HG02759 (cell line): ENCODE measurements at regions not wholly inside any gene's neighbourhood (a gene's known extent, or its start where the extent isn't known, plus 50 kb on each side); places are given as distances from the start of the nearest gene placed in this dataset.
"Not testable (repeated sequence)": the region's sequence is repeated elsewhere in the genome, so short reads cannot be mapped to it uniquely, and the experiment has no call there.

Experiments used
- ATAC-seq: cut with Tn5 transposase; IDR thresholded peaks from one replicate; pipeline ENCODE4 v1.9.1; 2021; ENCODE audit warnings: mild to moderate bottlenecking, moderate library complexity; ENCODE audit not compliant: unreplicated experiment

GRCh38 chr3:106071306-106071705 lies 202.5 kb upstream of the CBLB start:
- ATAC-seq: no peak

GRCh38 chr3:106072596-106072995 lies 203.8 kb upstream of the CBLB start:
- ATAC-seq: not testable (repeated sequence)

- ATAC-seq: not testable (repeated sequence)
Observed at GRCh38 chr3:106073806-106074205, 205.0 kb upstream of the CBLB start.

GRCh38 chr3:106075731-106076130 lies 206.9 kb upstream of the CBLB start:
- not testable (repeated sequence) for ATAC-seq

- ATAC-seq: no peak
Observed at GRCh38 chr3:106078635-106079034, 209.8 kb upstream of the CBLB start.

GRCh38 chr3:106082616-106083015 lies 213.8 kb upstream of the CBLB start:
- no peak for ATAC-seq

GRCh38 chr3:106083207-106083606 lies 214.4 kb upstream of the CBLB start:
- no peak for ATAC-seq

- no peak for ATAC-seq
Observed at GRCh38 chr3:106083854-106084253, 215.0 kb upstream of the CBLB start.

- no peak for ATAC-seq
Observed at GRCh38 chr3:106086038-106086437, 217.2 kb upstream of the CBLB start.

GRCh38 chr3:106086636-106087035 lies 217.8 kb upstream of the CBLB start:
- no peak for ATAC-seq

- no peak for ATAC-seq
Observed at GRCh38 chr3:106088304-106088703, 219.5 kb upstream of the CBLB start.

- no peak for ATAC-seq
Observed at GRCh38 chr3:106088899-106089298, 220.1 kb upstream of the CBLB start.

- ATAC-seq: no peak
Observed at GRCh38 chr3:106089806-106090205, 221.0 kb upstream of the CBLB start.

- no peak for ATAC-seq
Observed at GRCh38 chr3:106092792-106093191, 224.0 kb upstream of the CBLB start.

- no peak for ATAC-seq
Observed at GRCh38 chr3:106093616-106094015, 224.8 kb upstream of the CBLB start.

- ATAC-seq: no peak
Observed at GRCh38 chr3:106097817-106098435, 229.1 kb upstream of the CBLB start.

- ATAC-seq: no peak
Observed at GRCh38 chr3:106103383-106103782, 234.6 kb upstream of the CBLB start.

GRCh38 chr3:106104078-106104477 lies 235.3 kb upstream of the CBLB start:
- ATAC-seq: no peak

GRCh38 chr3:106108925-106109324 lies 240.1 kb upstream of the CBLB start:
- no peak for ATAC-seq

GRCh38 chr3:106112561-106112960 lies 243.7 kb upstream of the CBLB start:
- ATAC-seq: not testable (repeated sequence)

- ATAC-seq: no peak
Observed at GRCh38 chr3:106113747-106114146, 244.9 kb upstream of the CBLB start.

- no peak for ATAC-seq
Observed at GRCh38 chr3:106114220-106114619, 245.4 kb upstream of the CBLB start.

- ATAC-seq: no peak
Observed at GRCh38 chr3:106114848-106115247, 246.0 kb upstream of the CBLB start.
